SKM-1 treated with dmso at 0.1 percent for 144 hours (cell line): ENCODE measurements at regions not wholly inside any gene's neighbourhood (a gene's known extent, or its start where the extent isn't known, plus 50 kb on each side); places are given as distances from the start of the nearest gene placed in this dataset.

Experiments used
- DNase-seq: peaks from one replicate; lab custom pipeline; 2025; ENCODE audit not compliant: unreplicated experiment; lab: John Stamatoyannopoulos, UW

DNA sequence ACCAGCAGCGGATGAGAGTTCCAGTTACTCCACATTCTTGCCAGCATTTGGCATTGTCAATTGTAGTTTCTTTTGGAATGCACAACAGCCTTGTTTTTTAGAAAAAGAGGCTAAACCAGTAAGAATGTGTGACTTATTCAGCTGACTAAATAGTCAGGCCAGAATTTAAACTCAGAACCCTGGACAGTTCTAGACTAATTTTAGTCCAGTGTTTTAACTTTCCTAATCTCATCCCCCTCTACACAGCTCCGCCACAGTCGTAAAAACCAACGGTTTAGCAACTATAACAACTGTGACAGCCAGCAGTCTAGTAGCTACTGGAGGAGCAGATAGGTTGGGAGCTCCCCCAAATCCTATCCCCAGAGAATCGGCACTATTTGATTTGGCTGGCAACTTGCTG is 103.7 kb downstream of the FOXD1 start:
- DNase-seq = no peak

DNA sequence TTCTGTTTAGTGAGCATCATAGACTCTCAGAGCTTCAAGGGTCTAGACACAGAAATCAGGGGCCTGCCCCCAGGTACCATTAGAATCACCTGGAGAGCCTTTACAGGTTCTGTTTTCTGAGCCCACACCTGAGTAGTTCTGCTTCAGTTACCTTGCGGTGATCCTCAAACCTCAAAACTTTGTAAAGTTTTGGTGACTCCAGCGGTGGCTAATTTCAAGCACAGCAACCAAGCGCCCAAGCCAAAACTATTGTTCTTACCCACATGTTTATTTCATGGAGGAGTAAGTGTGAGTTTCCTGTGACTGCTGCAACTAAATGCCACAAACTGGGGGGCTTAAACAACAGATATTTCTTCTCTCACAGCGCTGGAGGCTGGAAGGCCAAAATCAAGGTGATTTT is 108.9 kb downstream of the FOXD1 start:
- no peak for DNase-seq

DNA sequence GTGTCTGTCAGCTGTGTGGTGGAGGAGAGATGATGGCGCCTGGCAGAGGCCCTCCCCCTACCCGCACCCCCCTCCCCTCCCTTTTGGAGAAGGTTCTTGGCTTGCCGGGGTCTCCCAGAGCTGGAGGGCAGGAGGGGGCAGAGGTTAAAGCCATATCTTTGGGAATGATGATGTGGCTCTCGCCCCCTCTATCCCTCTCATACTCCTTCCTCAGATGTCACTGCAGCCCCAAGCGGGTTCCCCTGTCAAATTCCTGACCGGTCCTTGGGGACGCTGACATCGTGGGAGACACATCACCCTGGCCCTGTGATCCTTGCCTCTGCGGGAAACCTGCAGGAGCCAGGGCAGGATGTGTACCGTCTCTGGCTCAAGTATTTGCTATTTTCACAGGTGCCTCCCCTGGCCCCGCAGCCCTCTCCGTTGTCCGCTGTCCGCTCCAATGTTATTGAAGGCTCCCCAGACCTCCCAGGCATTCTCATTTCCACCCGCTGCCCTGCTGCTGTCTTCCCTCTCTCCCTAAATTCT is 109.5 kb downstream of the FOXD1 start:
- DNase-seq = no peak

DNA sequence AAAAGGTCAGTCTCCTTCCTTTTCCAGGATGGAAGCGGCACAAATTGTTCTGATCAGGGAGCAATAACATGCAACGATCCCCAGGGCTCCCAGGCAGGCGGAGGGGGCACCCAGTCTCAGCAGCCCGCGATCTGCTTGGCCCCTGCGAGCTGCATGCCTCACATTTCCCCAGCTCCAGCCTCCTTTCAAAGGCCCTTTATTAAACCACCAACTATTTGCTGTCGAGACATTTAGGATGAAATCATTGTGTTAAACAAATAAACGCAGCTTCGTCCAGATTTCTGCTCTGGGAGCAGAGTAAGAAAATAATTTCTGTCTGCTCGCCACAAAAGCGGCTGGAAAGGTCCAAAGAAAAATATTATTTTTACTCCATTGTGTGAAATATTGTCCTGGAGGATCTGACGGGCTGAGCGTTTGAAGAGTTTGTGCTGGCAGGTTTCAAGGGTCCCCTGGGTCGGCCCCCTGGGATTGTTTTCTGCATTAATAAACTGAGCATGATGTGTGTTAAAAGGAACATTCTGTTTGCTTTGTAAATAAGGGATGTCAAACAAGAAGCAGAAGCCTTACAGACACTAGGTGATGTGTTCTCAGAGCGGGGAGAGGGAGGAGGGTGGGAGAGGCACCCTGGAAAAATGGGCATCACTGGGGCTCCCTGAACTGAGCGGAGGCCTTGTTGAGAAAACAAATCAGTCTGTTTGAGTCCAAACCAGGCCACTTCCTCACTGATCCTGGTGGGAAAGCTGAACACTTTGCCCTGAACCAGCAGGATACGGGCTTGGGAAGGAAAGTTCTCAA is 110.1 kb downstream of the FOXD1 start:
- DNase-seq = no peak

DNA sequence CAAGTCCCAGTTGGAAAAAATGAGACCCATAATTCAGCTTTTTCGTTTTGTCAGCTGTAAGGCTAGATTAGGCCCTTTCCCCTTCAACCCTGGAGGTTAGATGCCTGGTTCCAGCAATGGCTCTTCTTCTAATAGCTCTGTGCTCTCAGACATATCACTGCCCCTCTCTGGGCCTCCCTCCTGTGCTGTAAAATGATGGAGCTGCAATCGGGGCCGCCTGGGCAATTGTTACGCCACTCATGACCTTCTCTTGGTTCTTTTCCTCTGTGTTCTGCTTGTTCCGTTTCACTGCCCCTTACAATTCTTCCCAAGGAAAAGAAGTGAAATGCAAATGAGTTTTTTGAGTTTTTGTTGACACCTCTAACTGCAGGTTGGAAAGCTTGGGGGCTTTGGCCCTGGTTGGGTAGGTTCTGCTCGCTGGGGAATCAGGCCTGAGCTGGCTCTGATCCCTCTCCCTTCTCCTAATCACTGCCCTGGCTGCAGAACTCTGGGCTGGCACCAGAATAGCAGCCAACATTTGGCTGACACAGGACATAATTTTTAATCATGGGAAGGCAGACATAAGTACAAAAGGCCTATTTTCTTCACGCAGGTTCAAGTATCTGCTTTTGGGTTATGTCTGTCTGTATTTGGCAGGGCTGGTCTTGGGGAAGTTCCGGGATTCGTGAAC is 110.9 kb downstream of the FOXD1 start:
- DNase-seq = no peak

DNA sequence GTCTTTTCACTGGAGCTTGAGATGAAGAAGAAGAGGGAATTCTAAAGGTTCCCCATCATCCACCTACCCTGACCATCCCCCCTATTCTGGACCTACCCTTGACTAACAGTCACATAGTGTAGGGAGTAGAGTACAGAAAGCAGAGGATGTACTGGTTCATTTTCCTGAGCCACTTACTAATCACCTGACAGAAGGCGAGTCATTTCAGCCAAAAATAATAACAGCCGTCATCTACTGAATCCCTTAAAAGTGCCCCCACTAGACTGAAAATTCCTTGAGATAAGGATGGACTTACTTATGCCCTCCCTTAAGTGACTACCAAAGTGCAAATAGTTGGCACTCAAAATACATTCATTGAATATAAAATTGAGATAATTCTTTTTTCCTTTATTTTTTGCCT is 112.2 kb downstream of the FOXD1 start:
- no peak for DNase-seq

DNA sequence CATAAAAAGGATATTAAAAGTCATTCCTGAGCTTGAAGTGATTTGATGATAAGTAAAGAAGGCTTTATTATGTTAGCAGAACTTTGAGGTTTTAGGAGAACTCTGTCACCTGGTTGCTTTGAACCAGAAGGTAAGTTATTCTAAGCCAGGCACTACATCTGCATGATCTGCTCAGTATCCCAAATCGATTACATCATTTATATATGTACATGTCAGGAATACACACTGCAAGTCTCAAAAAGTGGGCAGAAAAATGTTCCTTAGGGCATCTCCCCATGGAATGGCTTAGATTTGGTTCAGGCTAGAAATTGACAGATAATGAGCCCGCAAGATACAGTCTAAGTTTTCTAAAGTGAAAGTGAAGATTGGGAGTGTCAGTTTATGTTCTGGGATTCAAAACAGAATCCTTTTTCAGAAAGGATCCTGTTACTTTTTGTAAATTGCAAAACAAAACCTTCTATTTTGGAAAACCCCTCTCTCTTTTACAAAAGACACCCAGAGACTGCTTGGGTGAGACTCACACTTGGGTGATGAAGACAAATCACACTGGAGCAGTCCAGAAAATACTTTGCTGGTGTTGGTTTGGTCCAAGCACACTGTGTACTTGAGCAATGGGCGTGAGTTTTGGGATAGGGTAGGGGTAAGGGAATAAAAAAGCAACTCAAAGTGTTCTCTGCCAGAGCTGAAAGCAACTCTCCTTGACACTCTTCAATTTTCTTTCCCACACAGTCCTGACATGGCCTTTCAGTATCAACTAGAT is 114.5 kb downstream of the FOXD1 start:
- no peak for DNase-seq

DNA sequence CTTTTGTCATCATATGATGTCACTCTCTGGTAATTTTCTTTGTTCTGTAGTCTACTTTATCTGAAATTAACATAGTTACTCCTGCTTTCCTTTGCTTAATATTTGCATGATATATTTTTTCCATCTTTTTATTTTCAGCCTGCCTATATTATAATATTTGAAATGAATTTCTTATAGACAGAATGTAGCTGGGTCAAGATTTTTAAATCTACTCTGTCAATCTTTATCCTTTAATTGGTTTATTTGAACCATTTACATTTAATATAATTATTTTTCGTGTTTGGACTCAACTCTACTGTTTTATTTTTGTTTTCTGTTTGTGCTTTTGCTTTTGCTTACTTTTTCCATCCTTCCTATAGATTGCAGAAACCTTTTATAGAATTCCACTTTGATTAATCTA is 118.0 kb downstream of the FOXD1 start:
- no peak for DNase-seq

DNA sequence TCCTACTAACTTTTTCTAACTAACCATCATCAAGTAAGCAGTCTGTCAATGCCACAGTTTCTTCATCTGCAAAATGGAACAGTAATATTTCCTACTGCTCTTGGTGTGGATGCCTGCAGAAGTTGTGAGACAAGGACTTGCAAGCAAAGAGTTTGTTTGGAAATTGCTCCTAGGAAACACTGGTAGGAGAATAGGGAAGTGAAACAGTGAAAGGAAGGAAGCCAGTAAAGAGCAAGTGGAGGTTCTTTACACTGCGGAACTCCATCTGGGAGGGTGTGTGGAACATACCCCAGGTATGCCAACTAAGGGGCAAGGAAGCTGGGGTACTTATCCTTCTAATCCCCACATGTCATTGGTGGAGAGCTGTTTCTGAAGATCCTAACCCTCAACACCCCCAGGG is 119.9 kb downstream of the FOXD1 start:
- peak; percentile 44 for DNase-seq

DNA sequence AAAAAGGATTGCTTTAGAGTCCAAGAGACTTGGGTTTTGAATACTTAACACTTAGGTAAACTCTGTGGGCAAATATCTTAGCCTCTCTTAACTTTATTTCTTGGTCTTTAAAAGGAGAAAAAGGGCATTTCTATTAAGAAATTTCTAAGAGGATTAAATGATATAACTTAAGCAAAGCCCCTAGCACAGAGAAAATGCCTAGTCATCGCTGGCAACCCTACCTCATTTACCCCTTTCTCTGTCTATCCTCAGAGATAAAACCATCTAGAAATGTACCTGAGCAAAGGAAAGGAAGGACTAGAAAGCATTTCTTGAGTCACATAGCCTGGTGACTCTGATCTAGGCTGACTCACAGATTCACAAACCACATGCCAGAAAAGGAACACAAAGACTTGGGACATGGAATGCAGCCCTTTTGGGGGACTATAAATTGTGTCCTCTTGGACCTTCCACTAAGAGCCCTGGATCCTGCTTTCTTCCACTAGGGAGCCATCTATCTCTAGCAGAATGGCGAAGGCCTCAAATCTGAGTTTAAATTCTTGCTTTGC is 120.6 kb downstream of the FOXD1 start:
- DNase-seq = no peak

DNA sequence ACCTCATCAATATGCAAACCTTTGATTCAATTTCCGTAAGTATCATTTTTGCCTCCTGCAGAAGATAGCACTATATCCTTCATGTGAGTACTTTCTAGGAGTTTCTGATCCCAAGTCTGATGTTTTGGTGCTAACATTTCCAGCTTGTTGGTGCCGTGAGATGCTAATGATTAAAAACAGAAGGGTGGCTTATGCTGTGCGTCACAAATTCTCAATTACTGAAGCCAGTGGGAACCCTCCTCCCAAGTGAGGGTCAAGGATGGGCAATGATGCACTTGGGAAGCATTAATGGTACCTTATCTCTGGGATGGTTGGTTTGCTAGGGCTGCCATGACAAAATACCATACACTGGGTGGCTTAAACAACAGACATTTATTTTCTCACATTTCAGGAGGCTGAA is 123.0 kb downstream of the FOXD1 start:
- DNase-seq = no peak

DNA sequence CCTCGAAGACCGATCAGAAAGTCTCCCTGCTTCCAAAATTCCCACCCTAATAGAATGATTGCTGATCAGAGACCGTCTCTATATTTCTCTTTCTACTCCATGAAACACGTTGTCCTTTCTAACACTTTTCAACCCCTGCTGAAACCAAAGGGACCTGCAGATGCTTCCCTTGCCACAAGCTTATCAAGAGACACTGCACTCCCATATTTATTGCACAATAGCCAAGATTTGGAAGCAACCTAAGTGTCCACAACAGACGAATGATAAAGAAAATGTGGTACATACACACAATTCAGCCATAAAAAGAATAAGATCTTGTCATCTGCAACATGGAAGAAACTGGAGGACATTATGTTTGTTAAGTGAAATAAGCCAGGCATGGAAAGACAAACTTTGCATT is 125.1 kb downstream of the FOXD1 start:
- DNase-seq = no peak

DNA sequence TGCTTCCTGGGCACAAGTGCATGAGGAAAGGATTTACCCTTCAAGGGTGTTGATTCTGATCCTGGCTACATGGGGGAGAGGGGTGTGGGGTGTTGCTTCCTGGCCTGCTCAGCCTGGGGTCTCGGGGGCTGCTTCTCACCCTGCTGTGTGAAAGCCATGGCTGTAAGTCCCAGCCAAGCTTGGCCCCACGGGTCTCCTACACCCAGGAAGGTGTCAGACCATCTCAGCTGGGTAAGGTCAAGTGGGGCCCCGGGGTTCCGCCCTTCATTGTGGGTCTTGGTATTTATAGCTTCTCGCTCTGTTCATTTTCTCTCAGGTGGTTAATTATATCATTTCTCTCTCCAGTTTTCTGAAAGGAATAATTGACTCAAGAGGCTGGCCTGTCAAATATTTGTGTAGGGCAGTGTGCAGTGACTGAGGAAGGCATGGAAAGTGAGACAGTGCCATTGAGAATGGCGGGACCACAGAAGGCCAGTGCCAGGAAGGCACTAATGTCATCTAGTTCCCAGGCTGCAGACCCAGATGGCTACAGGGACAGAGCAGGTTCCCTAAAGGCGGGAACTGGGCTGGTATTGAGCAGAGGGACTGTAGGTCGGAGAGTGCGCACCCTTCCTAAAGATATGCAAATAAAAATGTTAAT is 126.0 kb downstream of the FOXD1 start:
- DNase-seq = no peak

DNA sequence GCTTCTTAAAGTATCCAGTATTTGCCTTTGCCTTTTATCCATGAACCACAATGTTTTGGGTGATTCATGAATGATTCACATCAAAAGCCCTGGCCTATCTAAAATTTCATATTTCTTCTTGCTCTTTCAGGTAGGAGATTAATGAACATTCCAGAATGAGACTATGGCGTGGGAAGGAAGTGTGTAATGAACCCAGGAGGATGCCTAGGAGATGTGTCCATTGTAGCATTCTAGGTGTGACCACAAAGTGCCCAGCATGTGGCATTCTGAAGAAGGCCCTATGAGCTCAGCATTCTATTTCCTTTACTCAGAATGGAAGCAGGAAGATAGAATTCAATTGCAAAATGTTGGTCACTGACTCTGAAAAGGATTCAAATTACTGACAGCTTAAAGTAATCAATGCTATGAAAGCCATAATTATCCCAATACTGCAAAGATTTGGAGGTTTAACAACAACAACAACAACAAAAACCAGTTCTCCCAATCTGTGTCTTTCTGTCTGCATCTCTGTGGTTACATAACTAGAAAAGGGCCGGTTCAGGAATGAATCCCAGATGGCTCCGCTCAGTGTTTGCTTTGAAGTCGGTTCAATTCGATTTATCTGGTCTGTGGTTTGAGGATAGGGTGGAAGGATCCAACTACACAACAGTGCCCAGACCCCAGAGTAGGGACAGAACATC is 126.7 kb downstream of the FOXD1 start:
- no peak for DNase-seq

DNA sequence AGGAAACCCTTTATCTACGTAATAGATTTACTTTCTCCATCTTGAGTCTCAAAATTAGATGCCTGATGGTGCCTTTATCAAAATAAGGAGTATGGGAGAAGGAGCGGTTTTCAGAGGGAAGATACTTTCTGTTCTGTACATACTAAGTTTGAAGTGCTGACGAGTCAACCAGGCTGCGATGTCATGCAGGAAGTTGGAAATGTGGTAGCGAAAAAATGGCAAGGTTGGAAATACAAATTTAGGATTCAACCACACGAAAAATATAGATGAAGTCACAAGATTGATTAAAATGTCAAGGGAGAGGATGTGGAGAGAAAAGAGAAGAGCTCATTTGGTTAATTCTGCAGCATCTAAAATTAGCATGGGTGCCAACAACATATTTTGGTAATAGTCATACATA is 129.5 kb downstream of the FOXD1 start:
- no peak for DNase-seq

DNA sequence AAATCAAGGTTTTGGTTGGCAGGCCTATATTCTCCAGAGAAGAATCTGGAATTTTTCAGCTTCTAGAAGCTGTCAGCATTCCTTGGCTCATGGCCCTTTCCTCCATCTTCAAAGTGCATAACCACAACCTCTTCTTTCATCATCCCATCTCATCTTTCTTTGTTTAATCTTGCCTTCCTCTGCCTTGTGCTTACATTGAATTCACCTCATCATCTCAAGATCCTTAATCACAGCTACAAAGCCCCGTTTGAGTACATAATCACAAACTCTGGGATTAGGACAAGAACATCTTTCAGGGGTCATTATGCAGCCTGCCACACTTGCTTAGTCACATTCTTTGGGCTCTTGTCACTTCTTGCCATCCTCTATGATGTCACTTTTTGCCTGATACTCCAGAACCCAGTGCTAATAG is 130.3 kb downstream of the FOXD1 start:
- DNase-seq = no peak

DNA sequence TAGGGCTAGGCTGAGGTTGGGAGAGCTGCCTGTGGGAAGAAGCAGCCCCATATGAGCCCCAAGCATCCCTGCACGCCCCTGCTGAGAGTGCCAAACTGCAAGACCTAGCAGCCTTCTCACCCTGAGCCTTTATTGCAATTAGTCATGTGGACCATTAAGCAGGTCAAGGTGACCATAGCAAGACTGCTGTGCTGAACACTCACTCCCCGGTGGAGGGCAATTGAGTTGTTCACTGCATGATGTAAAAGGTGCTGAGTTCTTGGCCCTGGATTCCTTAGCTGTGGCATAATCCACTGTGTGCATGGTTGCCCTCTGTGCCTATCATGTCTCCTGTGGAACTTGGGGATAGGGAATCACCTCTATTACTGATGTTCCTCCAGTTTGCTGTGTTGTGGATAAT is 131.1 kb downstream of the FOXD1 start:
- no peak for DNase-seq

DNA sequence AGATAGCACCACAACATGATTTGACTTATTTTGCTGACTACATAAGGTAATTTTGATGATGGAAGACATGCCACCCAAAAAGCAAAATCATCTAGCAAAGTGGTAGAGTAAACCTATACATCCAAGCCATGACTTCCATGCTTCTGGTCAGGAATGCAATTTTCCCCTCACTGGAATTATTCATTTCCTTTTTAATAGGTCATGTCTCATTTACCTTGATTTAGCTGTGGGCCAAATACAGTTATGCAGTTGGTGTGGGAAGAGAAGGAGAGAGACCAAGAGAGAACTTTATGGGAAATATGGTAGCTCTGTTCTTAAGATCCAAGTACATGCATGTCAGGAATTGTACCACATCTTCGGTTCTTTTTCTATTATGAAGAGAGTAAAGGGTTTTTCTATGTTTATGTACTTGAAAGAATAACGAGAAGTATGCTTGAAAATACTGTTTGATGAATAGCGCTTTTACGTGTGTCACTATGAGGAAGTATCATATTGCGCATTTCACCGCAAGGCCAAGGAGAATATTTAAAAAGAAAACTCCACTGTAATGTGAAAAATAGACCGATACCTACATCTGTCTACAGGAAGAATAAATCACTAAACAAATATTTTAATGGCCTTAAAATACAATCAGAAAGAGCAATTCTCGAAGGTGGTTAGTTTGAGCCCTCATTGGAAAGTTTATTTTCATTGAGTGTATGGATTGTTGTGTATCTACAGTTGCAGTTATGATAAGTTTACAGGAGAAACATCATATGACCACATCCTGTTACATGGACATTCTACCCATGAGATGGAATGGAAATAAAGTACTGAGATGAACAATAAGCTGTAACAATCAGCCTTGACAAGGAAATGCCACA is 134.0 kb downstream of the FOXD1 start:
- no peak for DNase-seq

DNA sequence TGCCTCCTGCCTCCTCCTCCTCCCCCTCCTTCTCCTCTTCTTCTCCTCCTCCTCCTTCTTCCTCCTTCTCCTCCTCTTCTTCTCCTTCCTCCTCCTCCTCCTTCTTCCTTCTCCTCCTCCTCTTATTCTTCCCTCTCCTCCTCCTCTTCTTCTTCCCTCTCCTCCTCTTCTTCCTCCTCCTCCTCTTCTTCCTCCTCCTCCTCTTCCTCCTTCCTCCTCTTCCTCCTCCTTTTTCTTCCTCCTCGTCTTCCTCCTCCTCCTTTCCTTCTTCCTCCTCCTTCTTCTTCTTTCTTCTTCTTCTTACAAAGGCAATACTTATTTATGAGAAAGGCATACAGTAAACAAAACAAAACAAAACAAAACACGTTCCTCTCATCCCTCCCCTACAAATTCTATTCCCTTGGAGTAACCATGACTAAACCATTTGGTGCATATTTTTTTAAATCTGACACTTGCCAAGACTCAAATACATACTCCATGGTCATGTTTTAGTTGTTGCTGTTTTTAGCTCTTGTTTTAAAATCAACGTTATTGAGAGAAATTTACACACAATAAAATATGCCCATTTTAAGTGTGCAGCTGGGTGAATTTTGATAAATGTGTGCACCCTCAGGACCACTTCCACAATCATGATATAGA is 135.6 kb downstream of the FOXD1 start:
- DNase-seq = no peak
